HepG2 (cell line): ENCODE measurements at regions not wholly inside any gene's neighbourhood (a gene's known extent, or its start where the extent isn't known, plus 50 kb on each side); places are given as distances from the start of the nearest gene placed in this dataset.

Experiments
- FOXM1 ChIP-seq: sonication (generic); formaldehyde crosslinking; IDR thresholded peaks from 2 replicates; pipeline ENCODE4 v1.5.0; 2020; ENCODE audit warnings: missing genetic modification reagents
- HNRNPK ChIP-seq: fragments of 200-400 bp; formaldehyde crosslinking; IDR thresholded peaks from 2 replicates; pipeline ENCODE4 v1.6.1; 2018; ENCODE audit warnings: low read length, low read depth, moderate library complexity, mild to moderate bottlenecking; ENCODE audit not compliant: poor library complexity, severe bottlenecking
- MAF1 ChIP-seq: sonication (generic); formaldehyde crosslinking; IDR thresholded peaks from 2 replicates; pipeline ENCODE4 v1.5.0; 2020; ENCODE audit warnings: missing genetic modification reagents, borderline replicate concordance
- MXD4 ChIP-seq: IDR thresholded peaks from 2 replicates; pipeline ENCODE4 v1.6.1; 2016; ENCODE audit warnings: mild to moderate bottlenecking, missing biosample characterization, missing genetic modification reagents
- NFIB ChIP-seq: sonication (generic); formaldehyde crosslinking; IDR thresholded peaks from 2 replicates; pipeline ENCODE4 v1.9.0; 2021; ENCODE audit warnings: missing genetic modification reagents, mild to moderate bottlenecking, borderline replicate concordance
- SALL1 ChIP-seq: sonication (generic); formaldehyde crosslinking; IDR thresholded peaks from 2 replicates; pipeline ENCODE4 v1.8.0; 2022; ENCODE audit warnings: mild to moderate bottlenecking, missing genetic modification reagents
- SRY ChIP-seq: sonication (generic); formaldehyde crosslinking; IDR thresholded peaks from 2 replicates; pipeline ENCODE4 v1.8.0; 2022; ENCODE audit warnings: mild to moderate bottlenecking, missing genetic modification reagents
- THAP11 ChIP-seq: IDR thresholded peaks from 2 replicates; pipeline ENCODE4 v1.6.1; 2016; ENCODE audit warnings: missing biosample characterization, missing genetic modification reagents
- TOE1 ChIP-seq: sonication (generic); formaldehyde crosslinking; IDR thresholded peaks from 2 replicates; pipeline ENCODE4 v1.4.0; 2020; ENCODE audit warnings: mild to moderate bottlenecking, missing genetic modification reagents
- TSC22D2 ChIP-seq: sonication (generic); formaldehyde crosslinking; IDR thresholded peaks from 2 replicates; pipeline ENCODE4 v1.5.1; 2020; ENCODE audit warnings: missing genetic modification reagents, mild to moderate bottlenecking, borderline replicate concordance
- YY1 ChIP-seq: IDR thresholded peaks from 2 replicates; pipeline ENCODE4 v1.6.1; 2011; ENCODE audit warnings: low read length, low read depth, moderate library complexity, mild to moderate bottlenecking; ENCODE audit not compliant: insufficient read depth, insufficient replicate concordance
- ZNF430 ChIP-seq: sonication (generic); formaldehyde crosslinking; IDR thresholded peaks from 2 replicates; pipeline ENCODE4 v1.9.0; 2021; ENCODE audit warnings: mild to moderate bottlenecking, missing genetic modification reagents
- ZNF446 ChIP-seq: sonication (generic); formaldehyde crosslinking; IDR thresholded peaks from 2 replicates; pipeline ENCODE4 v1.5.0; 2020; ENCODE audit warnings: mild to moderate bottlenecking, missing genetic modification reagents
- ZNF451 ChIP-seq: sonication (generic); formaldehyde crosslinking; IDR thresholded peaks from 2 replicates; pipeline ENCODE4 v1.5.0; 2020; ENCODE audit warnings: mild to moderate bottlenecking, missing genetic modification reagents
- ZNF644 ChIP-seq: IDR thresholded peaks from 2 replicates; pipeline ENCODE4 v1.6.1; 2016; ENCODE audit warnings: low read depth
- ZNF672 ChIP-seq: sonication (generic); formaldehyde crosslinking; IDR thresholded peaks from 2 replicates; pipeline ENCODE4 v1.8.1; 2022; ENCODE audit warnings: missing genetic modification reagents
- ZNF781 ChIP-seq: sonication (generic); formaldehyde crosslinking; IDR thresholded peaks from 2 replicates; pipeline ENCODE4 v1.5.1; 2020; ENCODE audit warnings: borderline replicate concordance, mild to moderate bottlenecking, missing genetic modification reagents; ENCODE audit errors: not compliant biosample characterization
- TF ChIP-seq, protein P1 (sequence below): sonication (generic); formaldehyde crosslinking; IDR thresholded peaks from 2 replicates; pipeline ENCODE4 v1.5.1; 2020; ENCODE audit warnings: mild to moderate bottlenecking, missing genetic modification reagents
- TF ChIP-seq, protein P2 (sequence below): fragments of 450-650 bp; IDR thresholded peaks from 2 replicates; pipeline ENCODE4 v1.6.1; 2017
- TF ChIP-seq, protein P3 (sequence below): sonication (generic); formaldehyde crosslinking; conservative IDR thresholded peaks from 2 replicates; pipeline ENCODE4 v1.8.0; 2022; ENCODE audit warnings: mild to moderate bottlenecking, moderate library complexity, missing genetic modification reagents
- TF ChIP-seq, protein P4 (sequence below): sonication (generic); formaldehyde crosslinking; IDR thresholded peaks from 2 replicates; pipeline ENCODE4 v1.4.0; 2020; ENCODE audit warnings: missing genetic modification reagents, borderline replicate concordance

DNA sequence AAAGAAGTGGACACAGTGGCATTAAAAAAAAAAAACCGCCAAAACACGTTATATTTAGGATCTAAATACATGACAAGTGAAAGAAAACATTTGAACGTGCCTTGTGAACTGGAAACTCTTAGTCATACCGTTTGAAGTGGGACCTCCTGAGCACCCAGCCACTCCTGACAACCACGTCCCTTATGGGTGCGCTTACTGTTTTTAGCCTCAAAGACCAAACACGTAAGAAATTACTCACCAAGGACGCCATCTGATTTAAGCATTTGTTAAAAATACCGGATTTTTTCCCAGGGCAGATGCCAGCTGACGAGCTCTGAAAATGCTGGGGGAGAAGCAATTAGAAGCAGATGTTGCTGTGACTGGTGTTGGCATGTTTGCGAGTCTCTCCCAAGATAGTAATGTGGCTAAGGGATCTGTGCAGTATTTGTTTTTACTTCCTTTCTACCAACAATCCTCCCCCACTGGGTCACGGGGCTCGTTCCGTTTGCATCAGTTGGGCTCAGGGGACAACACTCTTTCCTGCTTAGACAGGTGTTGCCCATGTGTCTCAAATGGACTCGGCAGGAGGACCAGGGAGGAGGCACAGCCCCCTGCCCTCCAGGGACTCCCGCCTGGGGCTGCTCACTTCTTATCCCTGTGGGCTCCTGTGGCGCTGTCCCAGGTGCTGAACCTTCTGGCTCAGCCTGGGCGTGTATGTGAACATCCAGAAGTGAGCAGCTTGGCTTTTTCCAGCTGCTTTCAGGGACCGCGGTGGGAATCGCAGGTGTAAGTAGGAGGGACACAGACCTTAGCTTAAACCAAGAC is 101.0 kb downstream of the BEGAIN start (continued):
- TF ChIP-seq, protein P1, sequence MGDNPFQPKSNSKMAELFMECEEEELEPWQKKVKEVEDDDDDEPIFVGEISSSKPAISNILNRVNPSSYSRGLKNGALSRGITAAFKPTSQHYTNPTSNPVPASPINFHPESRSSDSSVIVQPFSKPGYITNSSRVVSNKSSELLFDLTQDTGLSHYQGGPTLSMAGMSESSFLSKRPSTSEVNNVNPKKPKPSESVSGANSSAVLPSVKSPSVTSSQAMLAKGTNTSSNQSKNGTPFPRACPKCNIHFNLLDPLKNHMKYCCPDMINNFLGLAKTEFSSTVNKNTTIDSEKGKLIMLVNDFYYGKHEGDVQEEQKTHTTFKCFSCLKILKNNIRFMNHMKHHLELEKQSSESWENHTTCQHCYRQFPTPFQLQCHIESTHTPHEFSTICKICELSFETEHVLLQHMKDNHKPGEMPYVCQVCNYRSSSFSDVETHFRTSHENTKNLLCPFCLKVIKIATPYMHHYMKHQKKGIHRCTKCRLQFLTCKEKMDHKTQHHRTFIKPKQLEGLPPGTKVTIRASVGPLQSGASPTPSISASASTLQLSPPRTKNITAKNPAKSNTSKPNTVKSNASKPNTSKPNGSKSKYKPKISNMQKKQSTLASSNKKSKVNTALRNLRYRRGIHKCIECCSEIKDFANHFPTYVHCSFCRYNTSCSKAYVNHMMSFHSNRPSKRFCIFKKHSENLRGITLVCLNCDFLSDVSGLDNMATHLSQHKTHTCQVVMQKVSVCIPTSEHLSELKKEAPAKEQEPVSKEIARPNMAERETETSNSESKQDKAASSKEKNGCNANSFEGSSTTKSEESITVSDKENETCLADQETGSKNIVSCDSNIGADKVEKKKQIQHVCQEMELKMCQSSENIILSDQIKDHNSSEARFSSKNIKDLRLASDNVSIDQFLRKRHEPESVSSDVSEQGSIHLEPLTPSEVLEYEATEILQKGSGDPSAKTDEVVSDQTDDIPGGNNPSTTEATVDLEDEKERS (CRISPR knock-in tag), result no peak
- TF ChIP-seq NFIB (CRISPR knock-in tag) (no peak), TSC22D2 (CRISPR knock-in tag) (peak; percentile 86), ZNF446 (CRISPR knock-in tag) (0 out of 2 replicates have a peak, but pooled peaks have one; percentile 22), ZNF430 (CRISPR knock-in tag) (no peak), ZNF781 (peak; percentile 54), THAP11 (CRISPR knock-in tag) (peak; percentile 45; the same call in 1 of the 2 replicates), MAF1 (no peak), SRY (CRISPR knock-in tag) (peak; percentile 75; the same call in 1 of the 2 replicates), ZNF644 (CRISPR knock-in tag) (0 out of 2 replicates have a peak, but pooled peaks have one; percentile 34), TOE1 (CRISPR knock-in tag) (no peak), MXD4 (CRISPR knock-in tag) (peak; percentile 64; the same call in 1 of the 2 replicates), FOXM1 (CRISPR knock-in tag) (no peak), YY1 (no peak), ZNF672 (CRISPR knock-in tag) (no peak), HNRNPK (no peak), SALL1 (peak; percentile 83), ZNF451 (CRISPR knock-in tag) (no peak)
- TF ChIP-seq, protein P2, sequence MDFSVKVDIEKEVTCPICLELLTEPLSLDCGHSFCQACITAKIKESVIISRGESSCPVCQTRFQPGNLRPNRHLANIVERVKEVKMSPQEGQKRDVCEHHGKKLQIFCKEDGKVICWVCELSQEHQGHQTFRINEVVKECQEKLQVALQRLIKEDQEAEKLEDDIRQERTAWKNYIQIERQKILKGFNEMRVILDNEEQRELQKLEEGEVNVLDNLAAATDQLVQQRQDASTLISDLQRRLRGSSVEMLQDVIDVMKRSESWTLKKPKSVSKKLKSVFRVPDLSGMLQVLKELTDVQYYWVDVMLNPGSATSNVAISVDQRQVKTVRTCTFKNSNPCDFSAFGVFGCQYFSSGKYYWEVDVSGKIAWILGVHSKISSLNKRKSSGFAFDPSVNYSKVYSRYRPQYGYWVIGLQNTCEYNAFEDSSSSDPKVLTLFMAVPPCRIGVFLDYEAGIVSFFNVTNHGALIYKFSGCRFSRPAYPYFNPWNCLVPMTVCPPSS, result no peak
- TF ChIP-seq, protein P3, sequence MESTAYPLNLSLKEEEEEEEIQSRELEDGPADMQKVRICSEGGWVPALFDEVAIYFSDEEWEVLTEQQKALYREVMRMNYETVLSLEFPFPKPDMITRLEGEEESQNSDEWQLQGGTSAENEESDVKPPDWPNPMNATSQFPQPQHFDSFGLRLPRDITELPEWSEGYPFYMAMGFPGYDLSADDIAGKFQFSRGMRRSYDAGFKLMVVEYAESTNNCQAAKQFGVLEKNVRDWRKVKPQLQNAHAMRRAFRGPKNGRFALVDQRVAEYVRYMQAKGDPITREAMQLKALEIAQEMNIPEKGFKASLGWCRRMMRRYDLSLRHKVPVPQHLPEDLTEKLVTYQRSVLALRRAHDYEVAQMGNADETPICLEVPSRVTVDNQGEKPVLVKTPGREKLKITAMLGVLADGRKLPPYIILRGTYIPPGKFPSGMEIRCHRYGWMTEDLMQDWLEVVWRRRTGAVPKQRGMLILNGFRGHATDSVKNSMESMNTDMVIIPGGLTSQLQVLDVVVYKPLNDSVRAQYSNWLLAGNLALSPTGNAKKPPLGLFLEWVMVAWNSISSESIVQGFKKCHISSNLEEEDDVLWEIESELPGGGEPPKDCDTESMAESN, result 0 out of 2 replicates have a peak, but pooled peaks have one; percentile 36
- TF ChIP-seq, protein P4, sequence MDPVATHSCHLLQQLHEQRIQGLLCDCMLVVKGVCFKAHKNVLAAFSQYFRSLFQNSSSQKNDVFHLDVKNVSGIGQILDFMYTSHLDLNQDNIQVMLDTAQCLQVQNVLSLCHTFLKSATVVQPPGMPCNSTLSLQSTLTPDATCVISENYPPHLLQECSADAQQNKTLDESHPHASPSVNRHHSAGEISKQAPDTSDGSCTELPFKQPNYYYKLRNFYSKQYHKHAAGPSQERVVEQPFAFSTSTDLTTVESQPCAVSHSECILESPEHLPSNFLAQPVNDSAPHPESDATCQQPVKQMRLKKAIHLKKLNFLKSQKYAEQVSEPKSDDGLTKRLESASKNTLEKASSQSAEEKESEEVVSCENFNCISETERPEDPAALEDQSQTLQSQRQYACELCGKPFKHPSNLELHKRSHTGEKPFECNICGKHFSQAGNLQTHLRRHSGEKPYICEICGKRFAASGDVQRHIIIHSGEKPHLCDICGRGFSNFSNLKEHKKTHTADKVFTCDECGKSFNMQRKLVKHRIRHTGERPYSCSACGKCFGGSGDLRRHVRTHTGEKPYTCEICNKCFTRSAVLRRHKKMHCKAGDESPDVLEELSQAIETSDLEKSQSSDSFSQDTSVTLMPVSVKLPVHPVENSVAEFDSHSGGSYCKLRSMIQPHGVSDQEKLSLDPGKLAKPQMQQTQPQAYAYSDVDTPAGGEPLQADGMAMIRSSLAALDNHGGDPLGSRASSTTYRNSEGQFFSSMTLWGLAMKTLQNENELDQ (CRISPR knock-in tag), result 0 out of 2 replicates have a peak, but pooled peaks have one; percentile 72
